ENCODE measurements at regions not wholly inside any gene's neighbourhood (a gene's known extent, or its start where the extent isn't known, plus 50 kb on each side); places are given as distances from the start of the nearest gene placed in this dataset.
"Not testable (repeated sequence)": the region's sequence is repeated elsewhere in the genome, so short reads cannot be mapped to it uniquely, and the experiment has no call there.

- in situ Hi-C loops (cut with HindIII; ENCODE audit: low sequenced_read_pairs) = no loop called here
Measured at GRCh38 chr1:213452501-213452900, 401.5 kb downstream of the RPS6KC1 start.

- in situ Hi-C loops (cut with HindIII; ENCODE audit: low sequenced_read_pairs) = no loop called here
Measured at GRCh38 chr1:213457186-213457585, 406.1 kb downstream of the RPS6KC1 start.

- in situ Hi-C loops (cut with HindIII; ENCODE audit: low sequenced_read_pairs) = no loop called here
Measured at GRCh38 chr1:213457733-213458132, 406.7 kb downstream of the RPS6KC1 start.

GRCh38 chr1:213462374-213462773 lies 411.3 kb downstream of the RPS6KC1 start:
- in situ Hi-C loops (cut with HindIII; ENCODE audit: low sequenced_read_pairs) = not testable (repeated sequence)

- in situ Hi-C loops (cut with HindIII; ENCODE audit: low sequenced_read_pairs) = no loop called here
Measured at GRCh38 chr1:213464786-213465460, 413.9 kb downstream of the RPS6KC1 start.

- in situ Hi-C loops (cut with HindIII; ENCODE audit: low sequenced_read_pairs) = no loop called here
Measured at GRCh38 chr1:213466541-213466940, 415.5 kb downstream of the RPS6KC1 start.

GRCh38 chr1:213474054-213474453 lies 423.0 kb downstream of the RPS6KC1 start:
- in situ Hi-C loops (cut with HindIII; ENCODE audit: low sequenced_read_pairs) = no loop called here

GRCh38 chr1:213481395-213481794 lies 430.4 kb downstream of the RPS6KC1 start:
- in situ Hi-C loops (cut with HindIII; ENCODE audit: low sequenced_read_pairs) = no loop called here

GRCh38 chr1:213484333-213484732 lies 433.3 kb downstream of the RPS6KC1 start:
- in situ Hi-C loops (cut with HindIII; ENCODE audit: low sequenced_read_pairs) = no loop called here

GRCh38 chr1:213484758-213485157 lies 433.7 kb downstream of the RPS6KC1 start:
- in situ Hi-C loops (cut with HindIII; ENCODE audit: low sequenced_read_pairs) = loop anchor here (5.0 kb wide), 1 partner anchor 87 kb away; no protein-coding TSS in a partner anchor

GRCh38 chr1:213486488-213486887 lies 435.4 kb downstream of the RPS6KC1 start:
- in situ Hi-C loops (cut with HindIII; ENCODE audit: low sequenced_read_pairs) = loop anchor here (5.0 kb wide), 1 partner anchor 89 kb away; no protein-coding TSS in a partner anchor

GRCh38 chr1:213491468-213491867 lies 440.4 kb downstream of the RPS6KC1 start:
- in situ Hi-C loops (cut with HindIII; ENCODE audit: low sequenced_read_pairs) = no loop called here

GRCh38 chr1:213492161-213493041 lies 441.4 kb downstream of the RPS6KC1 start:
- in situ Hi-C loops (cut with HindIII; ENCODE audit: low sequenced_read_pairs) = no loop called here

GRCh38 chr1:213499444-213499843 lies 448.4 kb downstream of the RPS6KC1 start:
- in situ Hi-C loops (cut with HindIII; ENCODE audit: low sequenced_read_pairs) = no loop called here

GRCh38 chr1:213507472-213508223 lies 456.6 kb downstream of the RPS6KC1 start:
- in situ Hi-C loops (cut with HindIII; ENCODE audit: low sequenced_read_pairs) = no loop called here

- in situ Hi-C loops (cut with HindIII; ENCODE audit: low sequenced_read_pairs) = no loop called here
Measured at GRCh38 chr1:213511173-213511572, 460.1 kb downstream of the RPS6KC1 start.

GRCh38 chr1:213512316-213512715 lies 461.3 kb downstream of the RPS6KC1 start:
- in situ Hi-C loops (cut with HindIII; ENCODE audit: low sequenced_read_pairs) = no loop called here

GRCh38 chr1:213513006-213513405 lies 462.0 kb downstream of the RPS6KC1 start:
- in situ Hi-C loops (cut with HindIII; ENCODE audit: low sequenced_read_pairs) = no loop called here

GRCh38 chr1:213514408-213515179 lies 463.6 kb downstream of the RPS6KC1 start:
- in situ Hi-C loops (cut with HindIII; ENCODE audit: low sequenced_read_pairs) = not testable (repeated sequence)

- in situ Hi-C loops (cut with HindIII; ENCODE audit: low sequenced_read_pairs) = no loop called here
Measured at GRCh38 chr1:213519098-213519497, 468.1 kb downstream of the RPS6KC1 start.

All from endothelial cell of hepatic sinusoid (primary cell).